SK-N-SH (cell line): ENCODE measurements at regions not wholly inside any gene's neighbourhood (a gene's known extent, or its start where the extent isn't known, plus 50 kb on each side); places are given as distances from the start of the nearest gene placed in this dataset.

Experiments used
- CTCF ChIP-seq: fragments of 200-600 bp; sonication (generic); IDR thresholded peaks from 2 replicates; pipeline ENCODE4 v1.6.1; 2017; ENCODE audit warnings: antibody characterized with exemption, mild to moderate bottlenecking, moderate library complexity
- EP300 ChIP-seq, 2 experiments: IDR thresholded peaks; 2 replicates each; pipeline versions ENCODE4 v1.4.0 to v1.6.1; 2012; ENCODE audit warnings: borderline replicate concordance in 1 of 2, low read depth in 1 of 2, low read length in 1 of 2
- MEF2A ChIP-seq: IDR thresholded peaks from 2 replicates; pipeline ENCODE4 v1.4.0; 2012; ENCODE audit warnings: low read depth, borderline replicate concordance
- POLR2AphosphoS5 ChIP-seq: IDR thresholded peaks from 2 replicates; pipeline ENCODE4 v1.6.1; 2012; ENCODE audit warnings: low read depth, low read length
- RXRA ChIP-seq: IDR thresholded peaks from 2 replicates; pipeline ENCODE4 v1.4.0; 2012; ENCODE audit warnings: low read depth, mild to moderate bottlenecking, borderline replicate concordance
- TAF1 ChIP-seq: IDR thresholded peaks from 2 replicates; pipeline ENCODE4 v1.6.1; 2012; ENCODE audit warnings: low read depth, mild to moderate bottlenecking, low read length, moderate library complexity, borderline replicate concordance
- TEAD4 ChIP-seq: IDR thresholded peaks from 2 replicates; pipeline ENCODE4 v1.4.0; 2012; ENCODE audit warnings: mild to moderate bottlenecking, borderline replicate concordance; ENCODE audit not compliant: insufficient read depth
- TF ChIP-seq, protein P1 (sequence below): IDR thresholded peaks from 2 replicates; pipeline ENCODE4; 2012
- TF ChIP-seq, protein P2 (sequence below): fragments of 150-350 bp; IDR thresholded peaks from 2 replicates; pipeline ENCODE4 v1.6.1; 2016; ENCODE audit warnings: mild to moderate bottlenecking, low read depth, low read length
- TF ChIP-seq, protein P3 (sequence below): fragments of 150-350 bp; IDR thresholded peaks from 2 replicates; pipeline ENCODE4 v1.6.1; 2017; ENCODE audit warnings: antibody characterized with exemption, low read length, low read depth, borderline replicate concordance

DNA sequence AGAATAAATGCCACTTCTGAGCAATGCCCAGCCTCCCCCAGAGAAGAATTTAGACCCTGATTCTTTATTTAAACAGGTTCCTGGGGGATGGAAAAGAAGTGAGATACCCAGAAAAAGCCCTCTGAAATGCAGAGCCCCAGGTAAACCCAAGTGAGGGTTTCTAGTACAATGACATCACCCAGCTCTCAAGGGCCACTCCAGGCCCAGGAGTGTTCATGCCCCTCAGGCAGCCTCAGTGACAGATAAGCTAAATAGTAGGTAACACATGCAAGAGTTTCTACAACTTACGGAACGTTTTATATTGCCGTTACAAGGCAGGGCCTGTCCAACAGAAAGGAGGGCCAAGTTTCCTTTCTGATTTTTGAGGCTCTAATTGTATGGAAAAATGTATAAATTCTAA lies 683.7 kb upstream of the SALL1 start:
- TF ChIP-seq, protein P1, sequence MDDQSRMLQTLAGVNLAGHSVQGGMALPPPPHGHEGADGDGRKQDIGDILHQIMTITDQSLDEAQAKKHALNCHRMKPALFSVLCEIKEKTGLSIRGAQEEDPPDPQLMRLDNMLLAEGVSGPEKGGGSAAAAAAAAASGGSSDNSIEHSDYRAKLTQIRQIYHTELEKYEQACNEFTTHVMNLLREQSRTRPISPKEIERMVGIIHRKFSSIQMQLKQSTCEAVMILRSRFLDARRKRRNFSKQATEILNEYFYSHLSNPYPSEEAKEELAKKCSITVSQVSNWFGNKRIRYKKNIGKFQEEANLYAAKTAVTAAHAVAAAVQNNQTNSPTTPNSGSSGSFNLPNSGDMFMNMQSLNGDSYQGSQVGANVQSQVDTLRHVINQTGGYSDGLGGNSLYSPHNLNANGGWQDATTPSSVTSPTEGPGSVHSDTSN: no peak
- TF ChIP-seq CTCF (no peak), RXRA (no peak), TAF1 (no peak), TEAD4 (no peak), MEF2A (no peak), EP300 (IDR thresholded peaks at IDR 0.05; ENCODE audit: borderline replicate concordance in 1 of 2, low read depth in 1 of 2, low read length in 1 of 2) (no peak), POLR2AphosphoS5 (no peak)
- TF ChIP-seq, protein P2, sequence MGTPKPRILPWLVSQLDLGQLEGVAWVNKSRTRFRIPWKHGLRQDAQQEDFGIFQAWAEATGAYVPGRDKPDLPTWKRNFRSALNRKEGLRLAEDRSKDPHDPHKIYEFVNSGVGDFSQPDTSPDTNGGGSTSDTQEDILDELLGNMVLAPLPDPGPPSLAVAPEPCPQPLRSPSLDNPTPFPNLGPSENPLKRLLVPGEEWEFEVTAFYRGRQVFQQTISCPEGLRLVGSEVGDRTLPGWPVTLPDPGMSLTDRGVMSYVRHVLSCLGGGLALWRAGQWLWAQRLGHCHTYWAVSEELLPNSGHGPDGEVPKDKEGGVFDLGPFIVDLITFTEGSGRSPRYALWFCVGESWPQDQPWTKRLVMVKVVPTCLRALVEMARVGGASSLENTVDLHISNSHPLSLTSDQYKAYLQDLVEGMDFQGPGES: no peak
- TF ChIP-seq, protein P3, sequence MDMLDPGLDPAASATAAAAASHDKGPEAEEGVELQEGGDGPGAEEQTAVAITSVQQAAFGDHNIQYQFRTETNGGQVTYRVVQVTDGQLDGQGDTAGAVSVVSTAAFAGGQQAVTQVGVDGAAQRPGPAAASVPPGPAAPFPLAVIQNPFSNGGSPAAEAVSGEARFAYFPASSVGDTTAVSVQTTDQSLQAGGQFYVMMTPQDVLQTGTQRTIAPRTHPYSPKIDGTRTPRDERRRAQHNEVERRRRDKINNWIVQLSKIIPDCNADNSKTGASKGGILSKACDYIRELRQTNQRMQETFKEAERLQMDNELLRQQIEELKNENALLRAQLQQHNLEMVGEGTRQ: no peak
